ENCODE measurements at regions not wholly inside any gene's neighbourhood (a gene's known extent, or its start where the extent isn't known, plus 50 kb on each side); places are given as distances from the start of the nearest gene placed in this dataset.

GRCh38 chr9:32837551-32838058, 54.3 kb downstream of the TMEM215 start:
- Mint-ChIP-seq H3K9me3 (no peaks in the 10 kb centered on the region), H3K4me3 (no peak overlapping the region), H3K27me3 (peaks cover 13% of the 10 kb centered on the region), H3K4me1 (no peaks in the 10 kb centered on the region), H3K36me3 (no peaks in the 10 kb centered on the region), H3K27ac (no peak overlapping the region)
- ATAC-seq (ENCODE audit: low read depth) (no peak), DNase-seq (ENCODE audit: low spot score in 2 of 2) (no peak)

DNA sequence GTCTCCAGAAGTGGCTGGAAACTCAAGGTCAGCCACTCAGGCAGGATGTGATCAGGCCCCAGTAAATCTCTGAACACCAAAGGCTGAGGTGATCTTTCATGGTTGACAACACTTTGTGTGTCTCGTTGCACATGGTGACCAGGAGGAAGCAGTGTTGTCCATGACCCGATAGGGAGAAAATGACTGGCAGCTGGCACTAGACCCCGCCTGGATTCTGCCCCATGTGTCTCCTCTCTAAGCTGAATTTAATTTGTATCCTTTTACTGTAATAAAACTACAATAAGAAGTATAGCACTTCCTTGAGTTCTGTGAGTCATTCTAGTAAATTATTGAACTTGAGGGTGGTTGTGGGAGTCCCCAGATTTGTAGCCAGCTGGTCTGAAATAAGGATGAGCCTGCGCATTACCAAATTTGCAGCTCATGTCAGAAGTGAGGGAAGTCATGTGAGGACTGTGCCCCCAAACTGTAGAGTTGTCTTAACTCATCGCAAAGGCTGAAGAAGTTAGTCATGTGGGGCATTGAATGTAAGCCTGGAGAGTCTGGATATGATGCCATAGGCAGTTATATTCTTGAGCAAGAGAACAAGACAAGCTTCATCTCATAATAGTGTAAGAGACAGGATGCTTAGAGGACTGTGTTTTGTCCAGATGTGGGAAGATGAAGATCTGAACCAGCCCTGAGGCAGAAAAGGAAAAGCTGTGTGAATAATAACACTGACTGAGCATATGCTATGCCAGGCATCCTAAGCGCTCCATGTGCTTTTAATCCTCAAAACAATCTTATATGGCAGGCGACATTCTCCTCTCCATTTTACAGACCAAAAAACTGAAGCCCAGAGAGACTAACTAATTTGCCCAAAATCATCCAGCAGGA, 55.9 kb downstream of the TMEM215 start:
- H3K4me1 Mint-ChIP-seq, result no peaks in the 10 kb centered on the region
- H3K36me3 Mint-ChIP-seq, result no peaks in the 10 kb centered on the region
- H3K9me3 Mint-ChIP-seq, result no peaks in the 10 kb centered on the region
- no peak overlapping the region for H3K27ac Mint-ChIP-seq
- H3K4me3 Mint-ChIP-seq, result no peak overlapping the region
- H3K27me3 Mint-ChIP-seq, result peaks cover 16% of the 10 kb centered on the region
- ATAC-seq (ENCODE audit: low read depth) (no peak), DNase-seq (ENCODE audit: low spot score in 2 of 2) (no peak)

- H3K27me3 Mint-ChIP-seq, result peaks cover 11% of the 10 kb centered on the region
- H3K36me3 Mint-ChIP-seq, result no peaks in the 10 kb centered on the region
- H3K4me3 Mint-ChIP-seq, result no peak overlapping the region
- no peaks in the 10 kb centered on the region for H3K4me1 Mint-ChIP-seq
- ATAC-seq (ENCODE audit: low read depth), result no peak
- no peak overlapping the region for H3K27ac Mint-ChIP-seq
- peaks cover 4% of the 10 kb centered on the region for H3K9me3 Mint-ChIP-seq
- DNase-seq (ENCODE audit: low spot score in 2 of 2), result no peak
Measured at GRCh38 chr9:32841314-32841713, 58.0 kb downstream of the TMEM215 start.

- Mint-ChIP-seq H3K9me3 (peaks cover 5% of the 10 kb centered on the region), H3K4me1 (no peaks in the 10 kb centered on the region), H3K27ac (no peak overlapping the region), H3K27me3 (peaks cover 17% of the 10 kb centered on the region), H3K36me3 (no peaks in the 10 kb centered on the region), H3K4me3 (no peak overlapping the region)
- DNase-seq (ENCODE audit: low spot score in 2 of 2) (no peak), ATAC-seq (ENCODE audit: low read depth) (no peak)
Measured at GRCh38 chr9:32843295-32843694, 60.0 kb downstream of the TMEM215 start.

DNA sequence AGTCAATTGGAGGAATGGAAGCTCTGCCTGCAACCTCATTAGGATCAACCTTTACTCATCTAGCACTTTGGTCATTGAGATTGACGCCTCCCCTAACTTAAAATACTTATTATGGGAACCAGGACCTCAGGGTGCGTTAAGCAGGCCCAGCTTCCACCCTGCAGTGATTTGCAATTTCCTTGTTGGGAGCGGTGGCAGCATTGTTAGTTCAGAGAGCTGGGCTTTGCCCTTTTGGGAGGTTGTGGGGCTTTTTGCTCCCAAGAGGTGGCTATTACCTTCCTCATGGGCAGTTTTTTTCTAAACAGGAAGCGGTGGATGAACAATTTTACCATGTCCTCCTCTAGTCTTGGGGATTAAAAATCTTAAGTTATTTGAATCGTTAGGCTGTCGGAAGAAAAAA, 60.9 kb downstream of the TMEM215 start:
- Mint-ChIP-seq H3K4me3 (no peak overlapping the region), H3K9me3 (peaks cover 5% of the 10 kb centered on the region), H3K36me3 (no peaks in the 10 kb centered on the region), H3K27me3 (peaks cover 22% of the 10 kb centered on the region), H3K27ac (no peak overlapping the region), H3K4me1 (no peaks in the 10 kb centered on the region)
- DNase-seq (ENCODE audit: low spot score in 2 of 2), result no peak
- no peak for ATAC-seq (ENCODE audit: low read depth)

DNA sequence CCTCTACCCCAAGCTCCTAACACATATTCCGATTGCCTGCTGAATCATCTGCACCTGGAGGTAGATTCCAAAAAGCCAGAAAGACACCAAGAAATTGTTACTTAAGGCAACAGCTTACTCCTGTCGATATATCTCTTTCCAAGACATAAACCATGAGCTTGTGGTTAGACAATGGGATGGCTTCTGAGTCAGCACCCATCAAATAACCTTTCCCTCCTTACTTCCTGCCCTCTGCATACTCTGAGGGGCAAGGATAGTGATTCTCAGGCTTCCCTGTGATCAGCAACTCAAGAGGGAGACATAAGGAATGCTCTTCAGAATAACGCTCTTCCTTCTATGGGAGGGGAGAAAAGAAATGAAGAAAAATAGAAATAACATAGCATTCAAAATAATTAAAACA, 70.9 kb downstream of the TMEM215 start:
- Mint-ChIP-seq H3K27me3 (peaks cover 9% of the 10 kb centered on the region), H3K9me3 (no peaks in the 10 kb centered on the region), H3K4me1 (no peaks in the 10 kb centered on the region), H3K27ac (no peak overlapping the region), H3K4me3 (no peak overlapping the region), H3K36me3 (no peaks in the 10 kb centered on the region)
- ATAC-seq (ENCODE audit: low read depth) (no peak), DNase-seq (ENCODE audit: low spot score in 2 of 2) (no peak)

- peaks cover 5% of the 10 kb centered on the region for H3K27me3 Mint-ChIP-seq
- no peaks in the 10 kb centered on the region for H3K36me3 Mint-ChIP-seq
Measured at GRCh38 chr9:32855752-32856151, 72.4 kb downstream of the TMEM215 start.

DNA sequence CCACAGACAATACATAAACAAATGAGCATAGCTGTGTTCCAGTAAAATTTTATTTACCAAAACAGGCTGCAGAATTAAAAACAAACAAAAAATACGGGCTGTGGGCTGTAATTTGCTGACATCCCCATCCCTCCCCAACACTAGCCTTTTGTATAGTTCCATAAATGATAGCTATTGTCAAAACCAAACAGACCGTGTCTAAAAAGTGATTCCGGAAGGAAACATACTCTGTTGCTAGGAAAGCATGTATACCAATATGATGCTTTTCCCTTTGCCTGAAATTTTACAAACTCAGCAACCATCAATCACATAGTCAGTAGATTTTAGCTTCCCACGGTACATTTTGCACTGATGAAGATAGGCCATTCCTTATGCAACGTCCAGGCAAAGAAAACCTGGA, 80.0 kb downstream of the TMEM215 start:
- no peaks in the 10 kb centered on the region for H3K36me3 Mint-ChIP-seq
- no peak for DNase-seq (ENCODE audit: low spot score in 2 of 2)
- H3K4me1 Mint-ChIP-seq, result no peaks in the 10 kb centered on the region
- H3K4me3 Mint-ChIP-seq, result no peak overlapping the region
- no peaks in the 10 kb centered on the region for H3K9me3 Mint-ChIP-seq
- no peak for ATAC-seq (ENCODE audit: low read depth)
- no peak overlapping the region for H3K27ac Mint-ChIP-seq
- H3K27me3 Mint-ChIP-seq, result peaks cover 3% of the 10 kb centered on the region

More at GRCh38 chr9:32855752-32856151, 72.4 kb downstream of the TMEM215 start:
- H3K4me3 Mint-ChIP-seq, result no peak overlapping the region
- DNase-seq (ENCODE audit: low spot score in 2 of 2), result no peak
- H3K27ac Mint-ChIP-seq, result no peak overlapping the region
- ATAC-seq (ENCODE audit: low read depth), result no peak
- no peaks in the 10 kb centered on the region for H3K4me1 Mint-ChIP-seq
- no peaks in the 10 kb centered on the region for H3K9me3 Mint-ChIP-seq

- no peaks in the 10 kb centered on the region for H3K4me1 Mint-ChIP-seq
- H3K36me3 Mint-ChIP-seq, result no peaks in the 10 kb centered on the region
- no peak overlapping the region for H3K4me3 Mint-ChIP-seq
- ATAC-seq (ENCODE audit: low read depth) (no peak), DNase-seq (ENCODE audit: low spot score in 2 of 2) (no peak)
- no peak overlapping the region for H3K27ac Mint-ChIP-seq
- H3K27me3 Mint-ChIP-seq, result peaks cover 3% of the 10 kb centered on the region
- no peaks in the 10 kb centered on the region for H3K9me3 Mint-ChIP-seq
Measured at GRCh38 chr9:32864971-32865370, 81.6 kb downstream of the TMEM215 start.

GRCh38 chr9:32866273-32866672, 82.9 kb downstream of the TMEM215 start:
- no peak for DNase-seq (ENCODE audit: low spot score in 2 of 2)
- Mint-ChIP-seq H3K4me3 (no peak overlapping the region), H3K27ac (no peak overlapping the region), H3K9me3 (no peaks in the 10 kb centered on the region), H3K36me3 (no peaks in the 10 kb centered on the region), H3K4me1 (no peaks in the 10 kb centered on the region), H3K27me3 (peaks cover 3% of the 10 kb centered on the region)
- ATAC-seq (ENCODE audit: low read depth), result no peak

DNA sequence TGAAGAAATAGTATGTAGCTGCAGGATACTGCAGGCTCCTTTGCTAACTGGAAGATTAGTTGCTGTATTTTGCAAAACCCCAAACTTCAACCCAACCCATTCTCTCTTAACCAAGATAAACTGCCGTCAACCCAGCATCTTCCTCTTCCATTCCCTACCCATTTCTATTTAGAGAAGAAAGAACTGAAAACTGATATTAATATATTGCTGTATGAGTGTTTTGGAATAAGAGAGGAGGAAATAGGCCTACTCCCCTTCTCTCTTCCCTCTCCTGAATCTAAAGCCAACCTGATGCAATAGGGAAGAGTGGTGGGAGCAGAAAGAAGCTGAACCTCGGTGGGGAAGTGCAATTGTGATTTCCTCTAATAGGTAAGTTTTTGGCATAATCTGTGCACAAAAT, 83.7 kb downstream of the TMEM215 start:
- H3K4me3 Mint-ChIP-seq, result no peak overlapping the region
- ATAC-seq (ENCODE audit: low read depth) (no peak), DNase-seq (ENCODE audit: low spot score in 2 of 2) (no peak)
- no peaks in the 10 kb centered on the region for H3K36me3 Mint-ChIP-seq
- H3K27me3 Mint-ChIP-seq, result peaks cover 2% of the 10 kb centered on the region
- no peaks in the 10 kb centered on the region for H3K9me3 Mint-ChIP-seq
- H3K4me1 Mint-ChIP-seq, result no peaks in the 10 kb centered on the region
- no peak overlapping the region for H3K27ac Mint-ChIP-seq

DNA sequence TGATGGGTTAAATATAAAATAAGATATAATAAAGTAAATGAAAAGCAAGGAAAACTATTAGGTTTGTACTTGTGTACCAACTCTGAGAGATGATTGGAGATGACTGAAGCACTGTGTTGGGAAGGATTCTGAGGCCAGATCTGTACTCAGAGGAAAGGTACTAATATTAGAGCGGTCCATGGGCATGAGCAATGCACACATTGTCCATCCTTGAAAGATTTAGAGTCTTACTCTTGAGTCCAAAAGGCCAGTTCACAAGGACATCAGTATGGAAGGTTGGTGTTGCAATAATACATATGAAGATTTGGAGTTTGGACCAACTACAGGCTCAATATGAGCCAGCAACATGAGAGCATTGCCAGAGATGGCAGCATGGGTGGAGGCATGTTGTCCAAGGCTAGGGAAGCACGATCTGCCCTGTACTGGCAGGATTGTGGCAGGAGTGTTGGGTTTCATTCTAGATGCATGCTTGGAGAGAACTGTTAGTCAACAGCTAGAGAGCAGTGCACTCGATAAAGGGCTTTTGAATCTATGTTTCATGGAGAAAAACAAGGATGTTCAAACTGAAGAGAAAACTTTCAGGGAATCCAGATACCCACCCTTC, 84.4 kb downstream of the TMEM215 start:
- Mint-ChIP-seq H3K36me3 (no peaks in the 10 kb centered on the region), H3K4me1 (no peaks in the 10 kb centered on the region), H3K27me3 (peaks cover 2% of the 10 kb centered on the region), H3K4me3 (no peak overlapping the region), H3K9me3 (no peaks in the 10 kb centered on the region), H3K27ac (no peak overlapping the region)
- no peak for ATAC-seq (ENCODE audit: low read depth)
- DNase-seq (ENCODE audit: low spot score in 2 of 2), result no peak

- H3K36me3 Mint-ChIP-seq, result no peaks in the 10 kb centered on the region
- ATAC-seq (ENCODE audit: low read depth) (no peak), DNase-seq (ENCODE audit: low spot score in 2 of 2) (no peak)
- no peaks in the 10 kb centered on the region for H3K4me1 Mint-ChIP-seq
- no peak overlapping the region for H3K27ac Mint-ChIP-seq
- no peak overlapping the region for H3K4me3 Mint-ChIP-seq
- no peaks in the 10 kb centered on the region for H3K9me3 Mint-ChIP-seq
- H3K27me3 Mint-ChIP-seq, result peaks cover 2% of the 10 kb centered on the region
Measured at GRCh38 chr9:32869404-32869803, 86.1 kb downstream of the TMEM215 start.

DNA sequence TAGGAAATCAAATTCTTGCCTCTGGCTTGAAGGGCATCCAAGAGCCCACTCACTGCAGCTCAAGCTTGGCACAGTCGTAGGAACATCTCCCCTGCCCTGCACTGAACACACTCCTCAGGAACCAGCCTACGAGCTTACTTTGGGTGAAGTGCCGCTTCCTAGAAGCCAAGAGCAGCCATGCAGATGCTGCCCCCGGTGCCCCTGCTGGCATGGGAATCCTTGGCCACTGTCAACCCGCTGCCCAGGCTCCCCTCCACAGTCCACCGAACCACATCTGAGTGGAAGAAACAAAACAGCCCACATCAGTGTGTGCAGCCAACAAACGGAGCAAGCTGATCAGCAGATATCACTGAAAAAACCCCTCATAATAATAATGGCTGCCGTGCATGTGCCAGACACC, 89.8 kb downstream of the TMEM215 start:
- no peaks in the 10 kb centered on the region for H3K27me3 Mint-ChIP-seq
- H3K4me3 Mint-ChIP-seq, result no peak overlapping the region
- H3K27ac Mint-ChIP-seq, result no peak overlapping the region
- DNase-seq (ENCODE audit: low spot score in 2 of 2) (no peak), ATAC-seq (ENCODE audit: low read depth) (no peak)
- no peaks in the 10 kb centered on the region for H3K9me3 Mint-ChIP-seq
- H3K36me3 Mint-ChIP-seq, result no peaks in the 10 kb centered on the region
- H3K4me1 Mint-ChIP-seq, result peaks cover 5% of the 10 kb centered on the region

All from memory B cell (primary cell).